IPS DF 4.7 (cell line): ENCODE measurements at regions not wholly inside any gene's neighbourhood (a gene's known extent, or its start where the extent isn't known, plus 50 kb on each side); places are given as distances from the start of the nearest gene placed in this dataset.

ENCODE experiments used
- DNase-seq: peaks from one replicate; pipeline ENCODE4 v3.0.0-alpha.2; 2013; ENCODE audit warnings: low spot score; ENCODE audit errors: extremely low read depth

DNA sequence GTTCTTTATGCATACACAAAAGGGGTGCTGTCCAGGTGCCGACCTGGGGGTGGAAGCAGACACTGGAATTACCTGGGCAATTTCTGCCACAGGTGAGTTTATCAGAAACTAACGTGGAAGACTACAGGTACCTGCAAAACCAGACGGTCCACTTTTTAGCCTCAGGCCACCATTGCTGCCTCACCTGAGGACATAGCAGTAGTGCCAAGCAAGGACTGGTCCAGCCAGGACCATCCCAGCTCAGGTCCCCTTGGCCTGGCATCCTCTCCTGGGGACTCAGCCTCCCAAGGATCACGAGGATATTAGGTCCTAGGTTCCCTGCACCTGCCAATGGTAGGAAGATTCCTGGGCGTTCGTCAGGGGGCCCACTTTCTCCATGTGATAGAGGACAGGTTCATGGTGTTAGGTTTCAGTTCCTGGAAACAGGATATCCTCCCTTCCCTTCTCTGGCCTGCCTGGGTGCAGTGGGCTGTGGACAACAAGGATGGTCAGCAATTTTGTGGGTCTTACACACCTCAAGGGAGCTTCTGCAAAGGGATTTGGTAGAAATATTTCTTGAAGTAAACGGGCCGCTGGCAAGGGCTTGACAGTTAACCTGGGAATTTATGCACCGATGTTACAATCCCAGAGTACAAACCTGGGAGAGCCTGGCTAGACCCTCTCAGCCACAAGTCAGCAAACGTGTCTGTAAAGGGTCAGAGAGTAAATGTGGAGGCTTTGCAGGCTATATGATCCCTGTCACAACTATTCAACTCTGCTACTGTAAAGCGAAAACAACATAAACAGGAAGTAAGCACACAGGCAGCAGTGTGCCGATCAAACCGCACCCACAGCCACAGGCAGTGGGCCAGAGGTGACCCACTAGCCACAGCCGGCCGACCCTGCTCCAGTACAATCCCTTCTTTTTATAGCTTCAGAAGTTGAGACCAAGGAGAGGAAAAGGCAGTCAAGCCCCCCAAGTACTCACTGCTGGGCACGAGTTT lies 71.4 kb upstream of the RAB4A start:
- DNase-seq = no peak

DNA sequence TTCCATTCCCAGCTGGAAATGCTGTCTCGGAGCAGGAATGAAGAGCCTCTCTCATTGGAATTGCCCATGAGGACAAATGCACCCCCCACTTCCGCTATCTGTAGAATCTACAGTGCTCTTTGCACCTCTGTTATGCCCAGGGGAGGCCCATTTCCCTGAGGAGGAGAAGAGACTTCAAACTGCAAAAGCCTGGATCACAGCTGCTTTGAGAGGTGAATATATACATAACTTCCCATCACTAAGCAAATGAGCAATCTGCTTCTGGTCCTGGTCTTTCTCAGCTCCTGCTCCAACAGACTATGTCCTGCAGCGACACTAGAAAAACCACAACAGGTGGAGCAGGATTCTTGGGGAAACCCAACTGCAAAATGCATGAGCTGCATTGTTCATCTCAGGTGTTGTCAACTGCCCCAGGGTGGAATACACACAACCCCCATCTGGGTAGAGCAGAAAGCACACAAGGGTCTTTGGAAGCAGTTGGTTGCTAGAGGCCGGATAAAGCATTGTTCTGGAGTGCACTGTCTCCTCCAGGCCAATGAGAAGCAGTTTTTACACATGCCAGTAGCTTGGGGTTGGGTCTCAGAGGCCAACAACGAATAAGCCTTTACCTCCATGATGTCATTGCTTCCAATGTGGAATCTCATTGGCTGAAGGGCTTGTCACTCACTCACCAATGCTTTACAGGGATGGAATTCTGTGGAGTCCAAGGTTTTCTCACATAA lies 67.7 kb upstream of the RAB4A start:
- DNase-seq = peak; percentile 99

DNA sequence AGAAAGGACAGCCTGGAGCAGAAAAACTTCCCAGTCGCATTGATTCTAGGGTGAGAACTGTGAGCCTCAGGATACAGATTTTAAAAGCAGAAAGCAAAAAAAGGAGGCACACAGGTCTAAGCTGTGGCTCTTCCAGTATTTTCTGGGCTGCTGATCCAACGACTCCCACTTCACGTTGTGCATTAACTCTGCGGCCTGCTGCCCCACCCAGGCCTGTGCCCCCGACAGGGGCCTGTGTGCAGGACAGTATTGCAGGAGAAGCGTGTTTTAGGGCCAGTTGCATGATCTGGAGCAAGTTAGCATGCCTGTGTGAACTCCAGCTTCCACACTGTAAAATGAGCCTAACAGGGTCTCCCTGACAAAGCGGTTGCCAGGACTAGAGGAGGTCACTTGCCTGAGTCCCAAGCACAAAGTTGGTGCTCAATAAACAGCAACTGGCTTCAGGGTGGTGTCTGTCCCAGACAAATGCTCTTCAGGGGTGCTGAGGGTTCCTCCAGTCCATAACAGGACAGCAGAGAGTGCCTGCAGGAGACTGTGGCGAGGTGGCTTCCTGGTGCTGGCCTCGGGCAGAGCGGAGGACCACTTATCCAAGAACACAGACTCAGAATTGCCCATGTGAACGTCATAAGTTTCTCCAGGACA lies 66.8 kb upstream of the RAB4A start:
- DNase-seq = no peak

DNA sequence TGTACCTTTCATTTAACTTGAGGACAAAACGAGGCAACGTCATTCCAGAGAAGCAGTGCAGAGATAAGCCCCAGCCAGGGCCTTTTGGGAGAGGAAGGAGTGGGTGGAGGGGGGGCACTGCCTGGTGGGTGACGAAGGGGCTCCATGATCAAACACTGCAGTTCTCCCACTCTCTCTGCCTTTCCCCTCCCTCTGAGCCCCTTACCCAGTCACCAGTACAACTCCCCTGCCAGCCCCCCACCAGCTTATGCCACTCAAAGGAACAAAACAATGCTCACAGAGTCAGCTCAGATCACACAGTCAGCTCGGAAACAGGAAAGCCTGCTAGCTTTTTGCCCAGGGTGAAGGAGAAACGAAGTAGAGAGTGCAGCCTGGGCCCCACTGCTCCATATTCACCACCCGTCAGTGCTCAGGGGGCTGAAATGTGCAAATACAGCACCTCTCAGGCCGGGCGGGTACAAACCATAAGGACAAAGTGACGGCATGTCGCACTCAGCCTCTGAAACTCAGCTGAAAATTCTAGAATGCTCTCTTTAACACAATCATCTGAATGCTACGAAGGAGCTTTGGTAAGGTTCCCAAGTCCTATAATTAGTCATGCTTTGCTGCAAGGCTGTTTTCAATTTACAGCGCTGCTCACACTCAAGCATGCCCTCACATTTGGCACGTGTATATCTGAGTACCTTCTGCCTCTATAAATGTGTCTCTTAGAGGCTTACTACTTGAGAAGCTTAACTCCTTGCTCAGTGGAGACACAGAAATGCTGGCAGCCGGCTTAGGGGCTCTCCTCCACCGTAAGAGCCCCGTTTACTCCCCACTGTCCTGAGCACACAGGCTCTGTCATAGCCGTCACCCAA lies 65.8 kb upstream of the RAB4A start:
- DNase-seq = no peak

DNA sequence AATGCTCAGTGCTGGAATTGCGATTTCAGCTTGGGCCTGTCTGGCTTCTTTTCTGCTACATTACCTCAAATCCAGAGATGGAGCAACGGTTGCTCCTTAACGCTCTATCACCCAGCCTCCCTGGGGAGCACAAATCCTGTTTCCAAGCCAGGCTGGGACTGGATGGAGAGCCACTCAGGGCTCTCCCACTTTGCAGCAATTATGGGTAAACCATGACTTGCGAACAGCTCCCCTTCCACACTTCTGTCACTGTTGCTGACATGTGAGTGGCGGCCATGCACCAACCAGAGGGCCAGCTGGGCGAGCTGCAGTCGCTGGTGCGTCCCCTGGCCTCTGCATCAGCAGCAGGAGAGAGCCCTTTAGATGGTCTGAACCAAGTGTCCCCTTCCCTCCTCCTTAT lies 65.1 kb upstream of the RAB4A start:
- DNase-seq = no peak

- DNase-seq = no peak
Measured at GRCh38 chr1:229207916-229208315, 63.0 kb upstream of the RAB4A start.

DNA sequence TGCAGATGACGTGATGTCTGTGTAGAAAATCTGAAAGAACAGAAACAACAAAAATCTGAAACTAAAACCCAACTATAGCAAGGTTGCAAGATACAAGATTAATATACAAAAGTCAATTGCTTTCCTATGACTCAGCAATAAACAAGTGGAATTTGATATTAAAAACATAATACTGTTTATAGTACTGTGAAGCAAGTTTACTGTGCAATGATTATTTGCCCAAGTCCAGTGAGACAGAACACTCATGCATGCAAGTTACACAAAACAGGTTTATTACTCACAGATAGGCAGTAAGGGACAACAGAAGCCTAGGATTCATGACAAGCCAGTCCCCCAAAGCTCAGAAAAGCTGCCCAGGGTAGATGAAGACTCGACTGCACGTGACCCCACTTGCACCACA lies 62.4 kb upstream of the RAB4A start:
- no peak for DNase-seq

- no peak for DNase-seq
Measured at GRCh38 chr1:229209386-229209785, 61.5 kb upstream of the RAB4A start.

DNA sequence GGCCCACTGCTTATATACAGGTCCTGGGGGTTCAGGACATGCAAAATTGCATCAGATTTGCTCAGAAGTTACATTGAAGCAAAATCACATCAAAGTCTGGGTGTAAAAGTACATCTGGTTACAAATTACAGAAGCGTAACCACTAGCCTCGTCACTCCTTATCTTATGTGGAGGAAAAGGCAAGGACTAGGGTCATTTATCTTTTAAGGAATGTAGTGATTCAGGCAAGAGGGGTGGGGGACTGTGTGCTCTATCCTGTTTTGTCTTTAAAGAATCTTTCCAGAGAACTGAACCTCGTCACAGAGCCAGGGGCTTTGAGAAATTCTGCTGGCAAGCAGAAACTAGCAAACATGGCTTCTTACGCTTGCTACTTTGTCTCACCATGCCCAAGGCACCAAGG lies 61.1 kb upstream of the RAB4A start:
- DNase-seq = no peak

- DNase-seq = no peak
Measured at GRCh38 chr1:229210844-229211243, 60.1 kb upstream of the RAB4A start.

DNA sequence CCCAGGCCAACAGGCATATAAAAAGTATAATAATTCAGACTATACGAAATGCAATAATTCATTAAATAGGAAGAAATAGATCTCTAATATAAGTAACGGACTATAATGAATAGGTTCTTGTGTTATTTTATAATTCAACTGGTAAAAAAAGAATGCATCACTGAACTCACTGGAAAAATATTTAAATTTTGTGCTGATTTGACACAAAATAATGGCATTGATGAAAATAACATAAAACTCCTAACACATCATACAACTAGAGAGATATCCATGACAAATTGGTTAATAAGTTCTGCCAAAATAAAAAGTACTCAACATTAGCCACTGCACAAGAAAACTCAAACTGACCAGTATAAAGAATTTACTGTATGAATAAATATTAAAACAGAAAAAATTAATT lies 57.1 kb upstream of the RAB4A start:
- DNase-seq = no peak

GRCh38 chr1:229217716-229218115 lies 53.2 kb upstream of the RAB4A start:
- DNase-seq = no peak

DNA sequence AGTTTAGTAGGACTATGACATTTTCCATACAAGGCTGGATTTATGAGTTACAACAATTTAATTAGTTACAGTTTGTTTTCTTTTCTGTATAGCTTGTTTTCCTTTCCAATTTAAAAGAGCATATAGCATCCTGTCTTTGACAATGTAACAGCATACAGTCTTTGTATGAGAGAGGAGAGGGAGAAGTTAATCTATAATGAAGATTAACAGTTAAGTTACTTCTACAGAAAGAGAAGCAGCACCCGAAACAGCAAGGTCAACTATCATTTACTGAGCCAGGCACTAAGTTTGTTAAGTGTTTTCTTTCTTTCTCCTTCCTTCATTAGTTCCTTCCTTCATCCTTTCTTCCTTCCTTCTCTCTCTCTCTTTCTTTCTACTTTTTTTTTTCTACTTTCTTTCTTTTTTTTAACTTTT lies 52.3 kb upstream of the RAB4A start:
- DNase-seq = no peak

DNA sequence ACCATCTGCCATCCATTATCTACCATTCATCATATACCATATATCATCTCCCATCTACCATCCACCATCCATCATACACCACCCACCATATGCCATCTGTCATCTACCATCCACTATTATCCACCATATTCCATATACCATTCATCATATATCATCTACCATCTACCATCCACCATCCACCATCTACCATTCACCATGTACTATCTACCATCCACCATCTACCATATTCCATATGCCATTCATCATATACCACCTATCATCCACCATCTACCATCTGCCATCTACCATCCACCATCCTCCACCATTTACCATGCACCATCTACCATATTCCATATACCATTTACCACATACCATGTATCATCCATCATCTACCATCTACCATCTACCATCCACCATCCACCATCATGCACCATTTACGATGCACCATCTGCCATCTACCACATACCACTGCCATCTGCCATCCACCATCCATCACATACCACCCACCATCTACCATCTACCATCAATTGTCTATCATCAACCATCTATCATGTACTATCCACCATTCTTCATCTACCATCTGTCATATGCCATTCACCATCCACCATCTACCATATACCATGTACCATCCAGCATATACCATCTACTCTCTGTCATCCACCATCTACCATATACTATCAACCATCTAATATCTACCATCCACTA lies 50.6 kb upstream of the RAB4A start:
- DNase-seq = no peak

DNA sequence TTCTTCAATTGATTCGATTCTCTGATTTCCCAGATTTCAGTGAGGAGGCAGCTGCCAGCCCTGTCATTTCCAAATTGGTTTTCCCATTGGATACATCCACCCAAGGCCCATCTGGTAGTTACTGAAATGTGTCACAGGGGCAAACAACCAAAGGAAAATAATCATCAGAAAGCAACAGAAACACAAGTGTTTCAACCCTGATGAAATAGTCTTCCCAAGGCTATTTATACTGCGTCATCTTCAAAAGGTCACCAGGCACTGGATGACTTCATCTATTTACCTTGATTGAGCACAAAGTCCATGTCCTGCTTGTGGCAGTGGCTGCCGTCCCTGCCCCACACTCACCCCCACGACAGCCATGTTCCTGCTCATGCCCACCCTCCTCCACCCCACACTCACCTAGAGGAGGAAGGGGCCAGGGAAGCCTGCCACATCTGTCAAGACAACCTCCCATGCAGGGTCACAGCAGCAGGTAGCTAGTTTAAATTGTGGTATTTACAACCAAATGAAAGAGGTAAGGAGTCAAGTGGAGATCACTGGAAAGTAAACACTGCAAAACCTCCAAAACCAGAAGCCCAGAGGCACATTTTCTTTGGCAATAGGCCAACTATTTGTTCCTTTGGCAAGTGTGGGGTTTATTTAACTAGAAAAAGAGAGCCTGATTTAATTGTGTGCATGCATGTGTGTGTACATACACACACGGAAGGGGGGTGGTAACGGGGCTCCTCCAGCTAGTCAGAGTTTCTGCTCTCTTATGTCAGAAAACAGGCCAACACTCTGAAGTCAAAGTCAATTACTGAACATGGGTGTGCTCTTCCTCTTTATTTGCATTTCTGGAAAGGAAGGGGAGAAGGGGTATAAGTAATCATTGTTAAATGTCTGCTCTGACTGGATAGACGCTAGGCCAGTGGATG lies 49.5 kb upstream of the RAB4A start:
- no peak for DNase-seq
